Testis (tissue), 2 donors: ENCODE measurements at regions not wholly inside any gene's neighbourhood (a gene's known extent, or its start where the extent isn't known, plus 50 kb on each side); places are given as distances from the start of the nearest gene placed in this dataset.

Experiments used
- DNase-seq: peaks from one replicate; pipeline ENCODE4 v3.0.0-alpha.2; 2019
- H3K27ac ChIP-seq, 2 donors: fragments of 200-600 bp; sonication (generic); one replicate each; pipeline ENCODE4 v1.5.1; 2019
- H3K27me3 ChIP-seq: fragments of 200-600 bp; sonication (generic); one replicate; pipeline ENCODE4 v1.5.1; 2019
- H3K36me3 ChIP-seq: fragments of 200-600 bp; sonication (generic); one replicate; pipeline ENCODE4 v1.5.1; 2017; ENCODE audit warnings: low read depth; ENCODE audit errors: missing control alignments
- H3K4me1 ChIP-seq: fragments of 200-600 bp; sonication (generic); one replicate; pipeline ENCODE4 v1.5.1; 2019
- H3K4me3 ChIP-seq, 2 donors: fragments of 200-600 bp; sonication (generic); one replicate each; pipeline ENCODE4 v1.5.1; 2017 to 2019
- H3K9me3 ChIP-seq: fragments of 200-600 bp; sonication (generic); one replicate; pipeline ENCODE4 v1.5.1; 2017
- CTCF ChIP-seq, 3 experiments: fragments of 450-650 bp in 2 of 3; fragments of 200-600 bp in 1 of 3; sonication (generic) in 1 of 3; IDR thresholded peaks; one replicate each; pipeline ENCODE4 v1.5.1; 2016 to 2019; ENCODE audit warnings: antibody characterized with exemption in 3 of 3, mild to moderate bottlenecking in 2 of 3, moderate library complexity in 1 of 3
- POLR2A ChIP-seq: fragments of 450-650 bp; IDR thresholded peaks from one replicate; pipeline ENCODE4 v1.6.1; 2017; ENCODE audit warnings: antibody characterized with exemption, mild to moderate bottlenecking, moderate library complexity
- WGBS, 2 donors: methylation state at CpG; one replicate each; pipeline ENCODE4 v1.1.5; 2018; 5-methylcytosine and 5-hydroxymethylcytosine counted together
- intact Hi-C: fragments of 100-400 bp; cut with DNase I; formaldehyde crosslinking; loops from one replicate; pipeline ENCODE4 v1.15.1; 2023; ENCODE audit warnings: low total_unique reads

GRCh38 chr17:12302711-12303110, 282.0 kb downstream of the MAP2K4 start:
- no peak overlapping the region for H3K27ac ChIP-seq
- no peaks in the 10 kb centered on the region for H3K36me3 ChIP-seq
- intact Hi-C loops = no loop called here
- WGBS, 2 donors = 55 to 76% methylated on average over 3 of the region's 3 CpGs
- H3K4me3 ChIP-seq = no peak overlapping the region
- no peaks in the 10 kb centered on the region for H3K9me3 ChIP-seq
- no peak for DNase-seq
- TF ChIP-seq POLR2A (no peak), CTCF (IDR thresholded peaks at IDR 0.05) (no peak)
- no peaks in the 10 kb centered on the region for H3K27me3 ChIP-seq
- no peaks in the 10 kb centered on the region for H3K4me1 ChIP-seq

- intact Hi-C loops = no loop called here
- TF ChIP-seq CTCF (IDR thresholded peaks at IDR 0.05) = no peak
- no peak for TF ChIP-seq POLR2A
- Histone ChIP-seq H3K4me1 (no peaks in the 10 kb centered on the region), H3K9me3 (no peaks in the 10 kb centered on the region), H3K27ac (no peak overlapping the region), H3K4me3 (no peak overlapping the region), H3K36me3 (no peaks in the 10 kb centered on the region), H3K27me3 (no peaks in the 10 kb centered on the region)
- no peak for DNase-seq
- WGBS, 2 donors = 63 to 74% methylated on average over 1 of the region's 1 CpG
Measured at GRCh38 chr17:12310811-12311210, 290.1 kb downstream of the MAP2K4 start.

- Histone ChIP-seq H3K27ac (no peak overlapping the region), H3K36me3 (no peaks in the 10 kb centered on the region), H3K4me1 (no peaks in the 10 kb centered on the region), H3K9me3 (no peaks in the 10 kb centered on the region), H3K27me3 (no peaks in the 10 kb centered on the region), H3K4me3 (no peak overlapping the region)
- DNase-seq = no peak
- TF ChIP-seq POLR2A (no peak), CTCF (IDR thresholded peaks at IDR 0.05) (no peak)
- intact Hi-C loops = no loop called here
Measured at GRCh38 chr17:12312692-12313091, 292.0 kb downstream of the MAP2K4 start.

- no peak for DNase-seq
- WGBS, 2 donors = 80 to 87% methylated on average over 1 of the region's 1 CpG
- H3K27me3 ChIP-seq = no peaks in the 10 kb centered on the region
- H3K9me3 ChIP-seq = no peaks in the 10 kb centered on the region
- no peak overlapping the region for H3K27ac ChIP-seq
- intact Hi-C loops = no loop called here
- TF ChIP-seq CTCF (IDR thresholded peaks at IDR 0.05) (no peak), POLR2A (no peak)
- H3K4me1 ChIP-seq = peaks cover 5% of the 10 kb centered on the region
- no peaks in the 10 kb centered on the region for H3K36me3 ChIP-seq
- no peak overlapping the region for H3K4me3 ChIP-seq
Measured at GRCh38 chr17:12313786-12314185, 293.1 kb downstream of the MAP2K4 start.

- intact Hi-C loops = no loop called here
- no peak for DNase-seq
- peaks cover 5% of the 10 kb centered on the region for H3K4me1 ChIP-seq
- no peaks in the 10 kb centered on the region for H3K9me3 ChIP-seq
- no peaks in the 10 kb centered on the region for H3K27me3 ChIP-seq
- no peak overlapping the region for H3K4me3 ChIP-seq
- TF ChIP-seq CTCF (IDR thresholded peaks at IDR 0.05) (no peak), POLR2A (no peak)
- no peaks in the 10 kb centered on the region for H3K36me3 ChIP-seq
- 86 to 94% methylated on average over 1 of the region's 1 CpG for WGBS, 2 donors
- no peak overlapping the region for H3K27ac ChIP-seq
Measured at GRCh38 chr17:12316021-12316420, 295.3 kb downstream of the MAP2K4 start.
